Stimulated activated CD4-positive, alpha-beta T cell treated with anti-CD3 and anti-CD28 coated beads, Interleukin-15, amount 100 ng/mL, for 24 hours (primary cell): ENCODE measurements at regions not wholly inside any gene's neighbourhood (a gene's known extent, or its start where the extent isn't known, plus 50 kb on each side); places are given as distances from the start of the nearest gene placed in this dataset.
"Not testable (repeated sequence)": the region's sequence is repeated elsewhere in the genome, so short reads cannot be mapped to it uniquely, and the experiment has no call there.

Experiments used
- DNase-seq: peaks from one replicate; pipeline ENCODE4 v3.0.0-alpha.2; 2020

- no peak for DNase-seq
Measured at GRCh38 chr21:24436236-24436635, 1171.0 kb downstream of the MRPL39 start.

GRCh38 chr21:24428591-24429199, 1178.6 kb downstream of the MRPL39 start:
- DNase-seq, result peak; percentile 16

DNA sequence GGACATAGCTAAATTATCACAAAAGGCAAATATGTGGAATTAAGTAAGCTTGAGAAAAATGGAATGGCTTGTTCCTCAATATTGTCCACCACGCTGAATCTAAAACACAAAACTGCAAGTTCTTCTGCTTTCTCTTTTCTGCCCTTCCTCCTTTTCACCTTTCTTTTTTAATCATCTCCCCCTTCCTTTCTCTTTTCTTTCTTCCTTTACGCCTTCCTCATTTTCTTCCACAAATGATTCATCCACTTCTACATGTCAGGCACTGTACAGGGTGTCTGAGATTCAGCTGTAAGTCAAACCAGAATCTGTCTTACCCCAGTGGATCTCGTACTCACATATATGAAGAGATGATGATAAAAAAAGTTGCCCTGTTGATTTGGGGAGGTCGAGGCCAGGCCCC, 1182.5 kb downstream of the MRPL39 start:
- no peak for DNase-seq

GRCh38 chr21:24423546-24423945, 1183.7 kb downstream of the MRPL39 start:
- no peak for DNase-seq

GRCh38 chr21:24420689-24421088, 1186.6 kb downstream of the MRPL39 start:
- DNase-seq, result no peak

GRCh38 chr21:24419641-24420040, 1187.6 kb downstream of the MRPL39 start:
- not testable (repeated sequence) for DNase-seq

DNA sequence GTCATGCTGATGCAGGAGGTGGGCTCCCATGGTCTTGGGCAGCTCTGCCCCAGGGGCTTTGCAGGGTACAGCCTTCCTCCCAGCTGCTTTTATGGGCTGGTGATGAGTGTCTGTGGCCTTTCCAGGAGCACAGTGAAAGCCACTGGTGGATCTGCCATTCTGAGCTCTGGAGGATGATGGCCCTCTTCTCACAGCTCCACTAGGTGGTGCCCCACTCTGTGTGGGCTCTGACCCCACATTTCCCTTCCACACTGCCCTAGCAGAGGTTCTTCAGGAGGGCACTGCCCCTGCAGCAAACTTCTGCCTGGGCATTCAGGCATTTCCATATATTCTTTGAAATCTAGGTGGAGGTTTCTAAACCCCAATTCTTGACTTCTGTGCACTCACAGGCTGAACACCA, 1188.6 kb downstream of the MRPL39 start:
- DNase-seq, result no peak

DNA sequence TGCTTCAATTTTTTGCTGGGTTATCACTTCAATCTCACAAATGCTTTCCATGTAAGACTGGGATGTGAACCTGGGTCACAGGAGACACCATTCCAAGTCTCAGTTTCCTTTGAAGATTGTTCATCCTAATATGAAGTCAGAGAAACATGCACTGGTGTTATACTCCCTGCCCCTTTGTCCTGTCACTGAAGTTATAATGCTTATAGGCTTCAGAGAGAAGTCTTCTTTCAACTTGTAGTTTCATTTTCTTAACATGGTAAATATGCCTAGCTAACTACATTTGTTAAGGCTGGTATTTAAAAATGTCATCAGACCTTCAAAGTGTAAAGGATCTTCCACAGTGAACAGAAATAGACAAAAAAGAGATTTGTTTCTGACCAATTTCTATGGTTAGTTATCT, 1195.9 kb downstream of the MRPL39 start:
- DNase-seq, result no peak

- no peak for DNase-seq
Measured at GRCh38 chr21:24403221-24403620, 1204.1 kb downstream of the MRPL39 start.

DNA sequence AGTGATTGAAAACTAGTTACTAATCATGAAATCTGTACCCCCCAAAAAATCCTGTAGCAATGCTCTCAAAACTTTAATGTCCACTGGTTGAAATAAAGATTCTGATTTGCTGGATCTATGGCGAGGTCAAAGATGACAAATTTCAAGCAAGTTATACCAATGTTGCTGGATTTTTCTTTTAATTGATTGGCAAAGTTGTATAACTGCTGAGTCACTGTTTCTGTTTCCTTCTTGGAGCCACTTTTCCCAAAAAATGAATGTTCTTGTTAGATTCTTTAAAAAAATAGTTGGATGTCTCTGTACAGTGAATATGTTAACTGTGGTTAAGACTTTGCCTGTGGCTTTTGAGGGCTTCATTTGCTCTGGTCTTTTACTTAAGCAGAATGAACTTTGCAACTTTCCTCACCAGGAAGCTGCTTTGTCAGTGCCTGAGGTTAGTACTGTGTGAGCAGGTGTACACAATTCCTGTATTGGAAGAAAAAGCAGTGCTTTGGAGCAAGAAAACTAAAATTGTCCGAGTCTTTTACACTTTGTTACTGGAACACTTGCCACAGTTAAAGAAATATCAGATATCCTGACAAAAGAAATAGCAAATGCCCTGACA, 1211.9 kb downstream of the MRPL39 start:
- DNase-seq, result no peak

GRCh38 chr21:24375201-24375600, 1232.1 kb downstream of the MRPL39 start:
- DNase-seq, result peak; percentile 42

GRCh38 chr21:24372506-24372905, 1234.8 kb downstream of the MRPL39 start:
- no peak for DNase-seq

- no peak for DNase-seq
Measured at GRCh38 chr21:24369746-24370145, 1237.5 kb downstream of the MRPL39 start.

- DNase-seq, result no peak
Measured at GRCh38 chr21:24369278-24369677, 1238.0 kb downstream of the MRPL39 start.

GRCh38 chr21:24367936-24368335, 1239.3 kb downstream of the MRPL39 start:
- DNase-seq, result no peak

GRCh38 chr21:24353492-24353891, 1253.8 kb downstream of the MRPL39 start:
- no peak for DNase-seq

GRCh38 chr21:24339406-24339805, 1267.9 kb downstream of the MRPL39 start:
- no peak for DNase-seq

GRCh38 chr21:24336491-24336890, 1270.8 kb downstream of the MRPL39 start:
- no peak for DNase-seq

- DNase-seq, result no peak
Measured at GRCh38 chr21:24323536-24323935, 1283.7 kb downstream of the MRPL39 start.

DNA sequence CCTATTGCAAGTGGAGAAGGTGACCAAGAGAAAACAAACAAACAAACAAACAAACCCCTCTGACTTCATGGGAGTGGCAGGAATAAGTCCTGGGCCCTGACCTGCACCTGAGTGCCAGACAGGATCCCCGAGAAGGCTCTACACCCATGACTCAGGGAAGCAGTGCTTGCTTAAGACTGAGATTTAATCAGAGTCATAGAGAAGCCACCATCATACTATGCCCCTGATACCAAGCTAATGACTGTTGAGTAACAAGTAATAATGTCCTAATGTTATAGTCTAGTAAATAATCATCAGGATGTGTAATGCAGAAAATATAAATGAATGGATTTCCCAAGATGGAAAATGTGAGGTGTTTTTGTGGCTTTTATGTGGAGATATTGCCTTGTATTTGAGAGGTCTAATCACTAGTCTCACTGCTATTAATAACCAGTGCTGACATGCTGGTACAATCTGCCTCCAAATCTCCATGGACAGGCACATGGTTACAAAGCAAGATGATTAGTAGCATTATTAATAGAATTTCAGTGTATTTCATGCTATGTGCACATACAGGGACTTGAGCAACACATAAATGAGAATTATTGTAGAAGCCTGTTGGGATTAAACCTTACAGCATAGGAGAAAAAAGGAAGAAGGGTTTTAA, 1290.9 kb downstream of the MRPL39 start:
- DNase-seq, result no peak

DNA sequence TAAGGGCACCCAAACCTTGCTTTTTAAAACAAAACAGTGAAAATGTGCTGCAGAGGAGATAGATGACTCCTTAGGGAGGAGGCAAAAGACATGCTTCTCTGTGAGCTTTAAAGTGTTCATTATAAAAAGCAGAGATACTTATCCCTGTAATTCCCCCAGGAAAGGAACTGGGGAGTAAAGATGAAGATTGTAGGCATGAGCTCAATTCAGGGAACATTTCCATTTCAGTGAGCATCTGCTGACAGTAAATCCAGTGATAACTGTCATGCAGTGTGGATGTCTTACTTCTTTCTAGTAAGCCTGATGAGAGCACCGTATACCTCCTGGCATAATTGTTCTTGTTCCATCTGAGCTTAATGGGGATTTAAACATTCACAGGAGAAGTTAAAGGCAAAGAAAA, 1296.5 kb downstream of the MRPL39 start:
- DNase-seq, result no peak

- DNase-seq, result no peak
Measured at GRCh38 chr21:24308183-24308582, 1299.1 kb downstream of the MRPL39 start.

DNA sequence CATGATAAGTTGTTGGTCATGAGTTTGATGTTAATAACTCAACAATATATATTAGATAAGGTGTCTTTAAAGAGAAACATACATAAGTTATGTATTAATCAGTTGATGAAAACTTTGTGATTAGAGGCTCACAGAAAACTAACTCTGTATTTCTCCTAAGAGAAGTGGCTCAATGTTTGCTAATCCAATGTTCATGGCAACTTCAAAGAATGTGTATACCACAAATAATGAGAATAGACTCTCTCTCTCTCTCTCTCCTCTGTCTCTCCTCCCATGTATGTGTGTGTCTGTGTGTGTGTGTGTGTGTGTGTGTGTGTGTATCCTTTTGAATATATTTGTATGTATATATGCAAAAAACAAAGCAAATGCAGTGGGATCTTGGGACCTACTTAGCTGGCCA, 1304.9 kb downstream of the MRPL39 start:
- DNase-seq, result no peak

GRCh38 chr21:24298040-24298439, 1309.2 kb downstream of the MRPL39 start:
- no peak for DNase-seq

GRCh38 chr21:24294171-24294570, 1313.1 kb downstream of the MRPL39 start:
- DNase-seq, result no peak
